A673 (cell line): ENCODE measurements at regions not wholly inside any gene's neighbourhood (a gene's known extent, or its start where the extent isn't known, plus 50 kb on each side); places are given as distances from the start of the nearest gene placed in this dataset.

Source experiments
- BruUV-seq: library from RNA; stranded (reverse); fragments of 400-500 nt; replicated peaks from 2 replicates; lab custom pipeline; 2021; lab: Mats Ljungman, UMichigan
- CTCF ChIA-PET: fragments of 300-600 bp; sonication (Branson Sonifier 250); formaldehyde crosslinking; loops from one replicate; lab custom pipeline; 2022; ENCODE audit warnings: antibody characterized with exemption; lab: Charles Lee
- POLR2A ChIA-PET: fragments of 300-600 bp; sonication (Branson Sonifier 250); formaldehyde crosslinking; loops from one replicate; lab custom pipeline; 2022; ENCODE audit warnings: antibody characterized with exemption; ENCODE audit not compliant: low non-redundant PET; lab: Charles Lee
- DNase-seq: peaks from one replicate; pipeline ENCODE4 v3.0.0-alpha.2; 2015; ENCODE audit warnings: low spot score
- H3K27ac ChIP-seq: fragments of 200-600 bp; sonication (generic); 2 replicates; pipeline ENCODE4 v1.5.1; 2016; ENCODE audit warnings: mixed run types, low read depth, mild to moderate bottlenecking, mixed read lengths, antibody characterized with exemption, low read length; ENCODE audit not compliant: poor library complexity, severe bottlenecking
- H3K27me3 ChIP-seq: fragments of 200-600 bp; sonication (generic); replicated peaks from 2 replicates; pipeline ENCODE4 v1.6.1; 2017; ENCODE audit warnings: mixed run types, low read depth, mild to moderate bottlenecking, mixed read lengths, antibody characterized with exemption, low read length; ENCODE audit not compliant: insufficient read depth, poor library complexity
- H3K36me3 ChIP-seq: fragments of 200-600 bp; sonication (generic); 2 replicates; pipeline ENCODE4 v1.6.1; 2016; ENCODE audit warnings: mixed run types, mild to moderate bottlenecking, mixed read lengths, antibody characterized with exemption, low read length; ENCODE audit not compliant: insufficient read depth, poor library complexity, severe bottlenecking
- H3K4me1 ChIP-seq: fragments of 200-600 bp; sonication (generic); 2 replicates; pipeline ENCODE4 v1.6.1; 2017; ENCODE audit warnings: mixed run types, mild to moderate bottlenecking, mixed read lengths, antibody characterized with exemption, low read length; ENCODE audit not compliant: insufficient read depth, poor library complexity, severe bottlenecking
- H3K4me3 ChIP-seq: fragments of 200-600 bp; sonication (generic); 2 replicates; pipeline ENCODE4 v1.5.1; 2016; ENCODE audit warnings: low read depth, mixed run types, mild to moderate bottlenecking, mixed read lengths, low read length; ENCODE audit not compliant: poor library complexity, severe bottlenecking
- H3K9me3 ChIP-seq: fragments of 200-600 bp; sonication (generic); 2 replicates; pipeline ENCODE4 v1.6.1; 2016; ENCODE audit warnings: mixed run types, low read depth, mild to moderate bottlenecking, mixed read lengths, antibody characterized with exemption, low read length; ENCODE audit not compliant: poor library complexity, severe bottlenecking
- CTCF ChIP-seq: fragments of 300-800, 200-600 bp; sonication (generic); conservative IDR thresholded peaks from 2 replicates; pipeline ENCODE4 v1.5.1; 2017; ENCODE audit warnings: low read depth, mild to moderate bottlenecking, antibody characterized with exemption, low read length, moderate library complexity, mixed read lengths
- EZH2 ChIP-seq: fragments of 200-600 bp; sonication (generic); IDR thresholded peaks from 2 replicates; pipeline ENCODE4 v1.6.1; 2017; ENCODE audit warnings: borderline replicate concordance, low read depth, mild to moderate bottlenecking, mixed read lengths, antibody characterized with exemption, low read length; ENCODE audit not compliant: poor library complexity, severe bottlenecking
- intact Hi-C: fragments of 100-400 bp; cut with micrococcal nuclease; formaldehyde crosslinking; loops from one replicate; pipeline ENCODE4 v1.10.0; 2022; ENCODE audit not compliant: unreplicated experiment

- ChIA-PET CTCF (no interaction called here), POLR2A (no interaction called here)
- intact Hi-C loops = no loop called here
- Histone ChIP-seq H3K9me3 (no peaks in the 10 kb centered on the region), H3K4me3 (no peak overlapping the region), H3K27ac (no peak overlapping the region), H3K36me3 (no peaks in the 10 kb centered on the region), H3K27me3 (no peaks in the 10 kb centered on the region), H3K4me1 (peaks cover 24% of the 10 kb centered on the region)
- BruUV-seq = no TSS peak
- TF ChIP-seq EZH2 (no peak), CTCF (no peak)
- DNase-seq = no peak
Measured at GRCh38 chr3:194079702-194080172, 56.2 kb upstream of the HES1 start.

- ChIA-PET CTCF (no interaction called here), POLR2A (no interaction called here)
- no peak for TF ChIP-seq CTCF
- TF ChIP-seq EZH2 = no peak
- intact Hi-C loops = no loop called here
- no peak for DNase-seq
- Histone ChIP-seq H3K27ac (no peak overlapping the region), H3K4me1 (peaks cover 26% of the 10 kb centered on the region), H3K9me3 (no peaks in the 10 kb centered on the region), H3K36me3 (no peaks in the 10 kb centered on the region), H3K27me3 (no peaks in the 10 kb centered on the region), H3K4me3 (no peak overlapping the region)
- BruUV-seq = no TSS peak
Measured at GRCh38 chr3:194080436-194080835, 55.5 kb upstream of the HES1 start.

- Histone ChIP-seq H3K36me3 (no peaks in the 10 kb centered on the region), H3K4me3 (no peak overlapping the region), H3K9me3 (no peaks in the 10 kb centered on the region), H3K27me3 (no peaks in the 10 kb centered on the region), H3K4me1 (peaks cover 31% of the 10 kb centered on the region), H3K27ac (no peak overlapping the region)
- no peak for DNase-seq
- no peak for TF ChIP-seq EZH2
- no peak for TF ChIP-seq CTCF
- ChIA-PET POLR2A (no interaction called here), CTCF (no interaction called here)
- BruUV-seq = no TSS peak
- intact Hi-C loops = no loop called here
Measured at GRCh38 chr3:194080913-194081800, 54.8 kb upstream of the HES1 start.
